ENCODE measurements at regions not wholly inside any gene's neighbourhood (a gene's known extent, or its start where the extent isn't known, plus 50 kb on each side); places are given as distances from the start of the nearest gene placed in this dataset.
A peak's percentile ranks its signal among the peaks of the same experiment; 100 is the strongest.

GRCh38 chr14:88941414-88941813, 117.0 kb downstream of the TTC8 start:
- no peak overlapping the region for H3K27ac ChIP-seq
- TF ChIP-seq CTCF (conservative IDR thresholded peaks at IDR 0.05): no peak

- no peak for TF ChIP-seq CTCF (conservative IDR thresholded peaks at IDR 0.05)
- H3K27ac ChIP-seq: no peak overlapping the region
Observed at GRCh38 chr14:88947646-88948598, 123.5 kb downstream of the TTC8 start.

DNA sequence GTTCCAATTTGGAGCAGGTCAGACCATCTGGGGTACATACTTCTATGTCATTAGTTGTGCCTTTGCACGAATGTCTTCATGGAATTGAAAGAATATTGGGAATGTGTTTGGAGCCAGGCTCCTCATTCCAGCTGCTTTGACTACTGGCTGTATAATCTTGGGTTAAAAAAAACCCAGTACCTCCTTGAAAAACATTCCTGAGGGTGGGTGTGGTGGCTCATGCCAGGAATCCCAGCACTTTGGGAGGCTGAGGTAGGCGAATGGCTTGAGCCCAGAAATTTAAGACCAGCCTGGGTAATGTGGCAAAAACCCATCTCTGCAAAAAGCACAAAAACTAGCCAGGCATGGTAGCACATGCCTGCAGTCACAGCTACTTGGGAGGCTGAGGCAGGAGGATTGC, 125.6 kb downstream of the TTC8 start:
- no peak for TF ChIP-seq CTCF (conservative IDR thresholded peaks at IDR 0.05)
- no peak overlapping the region for H3K27ac ChIP-seq

DNA sequence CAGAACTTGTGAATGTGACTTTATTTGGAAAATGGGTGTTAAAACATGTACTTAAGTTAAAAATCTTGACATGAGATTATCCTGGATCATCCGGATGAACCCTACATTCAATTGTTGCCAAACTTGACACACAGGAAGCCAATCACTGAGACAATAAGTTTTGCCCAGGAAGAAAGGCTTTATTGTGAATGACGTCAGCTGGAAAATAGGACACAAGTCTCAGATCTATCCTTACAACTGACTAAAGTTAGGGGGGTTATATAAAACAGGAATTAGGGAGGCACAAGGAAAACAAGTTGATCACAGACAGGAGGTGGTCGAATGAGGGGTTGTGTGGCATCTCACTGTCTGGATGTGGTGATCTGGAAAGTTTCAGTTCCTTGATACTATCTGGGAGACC, 126.9 kb downstream of the TTC8 start:
- TF ChIP-seq CTCF (conservative IDR thresholded peaks at IDR 0.05): no peak
- H3K27ac ChIP-seq: no peak overlapping the region

GRCh38 chr14:88952901-88953300, 128.4 kb downstream of the TTC8 start:
- H3K27ac ChIP-seq: no peak overlapping the region
- no peak for TF ChIP-seq CTCF (conservative IDR thresholded peaks at IDR 0.05)

DNA sequence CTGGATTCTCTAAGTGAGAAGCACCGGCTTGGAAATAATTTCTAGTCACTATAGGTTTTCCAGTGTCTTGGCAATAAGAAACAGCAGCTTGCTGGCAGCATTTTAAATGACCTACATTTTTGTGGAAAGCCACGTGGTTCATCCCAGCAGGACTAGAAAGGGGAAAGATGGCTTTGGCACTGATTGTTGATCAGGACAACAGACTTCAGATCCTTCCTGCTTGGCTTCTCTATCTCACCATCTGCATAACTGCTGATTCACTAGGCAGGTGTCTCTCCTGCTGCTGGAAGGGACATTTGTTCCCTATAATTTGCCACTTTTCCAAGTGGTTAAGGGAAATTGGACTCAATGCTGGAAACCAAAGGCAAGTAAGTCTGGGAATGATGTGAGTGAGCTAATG, 131.0 kb downstream of the TTC8 start:
- no peak for TF ChIP-seq CTCF (conservative IDR thresholded peaks at IDR 0.05)
- no peak overlapping the region for H3K27ac ChIP-seq

DNA sequence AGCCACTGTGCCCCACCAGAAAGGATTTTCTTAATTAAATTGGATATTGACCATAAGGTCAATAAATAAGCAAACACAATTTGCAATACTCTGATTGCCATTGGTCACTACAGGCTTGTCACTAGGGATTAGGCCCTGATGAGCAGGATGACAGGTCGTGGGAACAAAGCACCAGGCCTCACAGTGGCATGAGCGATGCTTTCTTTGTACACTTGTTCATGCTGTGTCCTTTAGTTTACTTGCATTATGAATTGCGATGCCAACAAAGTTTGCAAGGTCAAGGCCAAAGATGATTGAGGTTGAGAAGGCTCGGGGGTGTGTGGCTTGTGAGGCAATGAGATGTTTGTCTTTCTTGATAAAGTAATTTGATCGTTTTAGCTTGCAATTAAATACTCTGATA, 136.0 kb downstream of the TTC8 start:
- peak overlapping the region; percentile 36 for H3K27ac ChIP-seq
- no peak for TF ChIP-seq CTCF (conservative IDR thresholded peaks at IDR 0.05)

All from VCaP (cell line).